ENCODE measurements at regions not wholly inside any gene's neighbourhood (a gene's known extent, or its start where the extent isn't known, plus 50 kb on each side); places are given as distances from the start of the nearest gene placed in this dataset.

GRCh38 chr5:82835488-82835887 is 241.7 kb downstream of the TMEM167A start:
- Mint-ChIP-seq H3K4me3 (ENCODE audit: unreplicated experiment) (no peak overlapping the region), H3K9me3 (ENCODE audit: unreplicated experiment) (peaks cover 11% of the 10 kb centered on the region), H3K4me1 (ENCODE audit: low read depth, unreplicated experiment) (peaks cover 14% of the 10 kb centered on the region), H3K36me3 (ENCODE audit: low read depth, unreplicated experiment) (peaks cover 2% of the 10 kb centered on the region), H3K27ac (ENCODE audit: unreplicated experiment) (no peak overlapping the region), H3K27me3 (ENCODE audit: low read depth, unreplicated experiment) (no peaks in the 10 kb centered on the region)
- DNase-seq (ENCODE audit: low read depth) (no peak), FAIRE-seq (no peak)
- H3K79me2 ChIP-seq (ENCODE audit: insufficient read depth, low read length): no peaks in the 10 kb centered on the region
- no peaks in the 10 kb centered on the region for H3K4me1 ChIP-seq (ENCODE audit: insufficient read depth, low read length)
- H4K20me1 ChIP-seq (ENCODE audit: insufficient read depth, low read length): no peaks in the 10 kb centered on the region
- H3K4me2 ChIP-seq (ENCODE audit: low read length): no peak overlapping the region
- H3K36me3 ChIP-seq (ENCODE audit: insufficient read depth, low read length): no peaks in the 10 kb centered on the region
- no peak overlapping the region for H2AFZ ChIP-seq (ENCODE audit: low read depth, low read length)
- H3K27me3 ChIP-seq (ENCODE audit: insufficient read depth, low read length): no peaks in the 10 kb centered on the region
- H3K9ac ChIP-seq (ENCODE audit: low read length): no peak overlapping the region
- TF ChIP-seq, protein P1, sequence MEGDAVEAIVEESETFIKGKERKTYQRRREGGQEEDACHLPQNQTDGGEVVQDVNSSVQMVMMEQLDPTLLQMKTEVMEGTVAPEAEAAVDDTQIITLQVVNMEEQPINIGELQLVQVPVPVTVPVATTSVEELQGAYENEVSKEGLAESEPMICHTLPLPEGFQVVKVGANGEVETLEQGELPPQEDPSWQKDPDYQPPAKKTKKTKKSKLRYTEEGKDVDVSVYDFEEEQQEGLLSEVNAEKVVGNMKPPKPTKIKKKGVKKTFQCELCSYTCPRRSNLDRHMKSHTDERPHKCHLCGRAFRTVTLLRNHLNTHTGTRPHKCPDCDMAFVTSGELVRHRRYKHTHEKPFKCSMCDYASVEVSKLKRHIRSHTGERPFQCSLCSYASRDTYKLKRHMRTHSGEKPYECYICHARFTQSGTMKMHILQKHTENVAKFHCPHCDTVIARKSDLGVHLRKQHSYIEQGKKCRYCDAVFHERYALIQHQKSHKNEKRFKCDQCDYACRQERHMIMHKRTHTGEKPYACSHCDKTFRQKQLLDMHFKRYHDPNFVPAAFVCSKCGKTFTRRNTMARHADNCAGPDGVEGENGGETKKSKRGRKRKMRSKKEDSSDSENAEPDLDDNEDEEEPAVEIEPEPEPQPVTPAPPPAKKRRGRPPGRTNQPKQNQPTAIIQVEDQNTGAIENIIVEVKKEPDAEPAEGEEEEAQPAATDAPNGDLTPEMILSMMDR (IDR thresholded peaks at IDR 0.05; ENCODE audit: insufficient read depth, low read depth, low read length): no peak
- TF ChIP-seq EZH2 (IDR thresholded peaks at IDR 0.05; ENCODE audit: insufficient read depth, low read length): no peak
- H3K4me3 ChIP-seq (ENCODE audit: insufficient read depth, low read depth, low read length): no peak overlapping the region
- no peaks in the 10 kb centered on the region for H3K9me3 ChIP-seq (ENCODE audit: insufficient read depth, low read depth, low read length)
- H3K27ac ChIP-seq (ENCODE audit: low read depth, low read length): no peak overlapping the region

- no peaks in the 10 kb centered on the region for H3K79me2 ChIP-seq (ENCODE audit: insufficient read depth, low read length)
- no peaks in the 10 kb centered on the region for H3K36me3 ChIP-seq (ENCODE audit: insufficient read depth, low read length)
- DNase-seq (ENCODE audit: low read depth) (no peak), FAIRE-seq (no peak)
- H3K9me3 ChIP-seq (ENCODE audit: insufficient read depth, low read depth, low read length): no peaks in the 10 kb centered on the region
- Mint-ChIP-seq H3K4me1 (ENCODE audit: low read depth, unreplicated experiment) (peaks cover 14% of the 10 kb centered on the region), H3K27me3 (ENCODE audit: low read depth, unreplicated experiment) (no peaks in the 10 kb centered on the region), H3K36me3 (ENCODE audit: low read depth, unreplicated experiment) (peaks cover 2% of the 10 kb centered on the region), H3K9me3 (ENCODE audit: unreplicated experiment) (peaks cover 11% of the 10 kb centered on the region), H3K27ac (ENCODE audit: unreplicated experiment) (no peak overlapping the region), H3K4me3 (ENCODE audit: unreplicated experiment) (no peak overlapping the region)
- no peaks in the 10 kb centered on the region for H3K27me3 ChIP-seq (ENCODE audit: insufficient read depth, low read length)
- no peaks in the 10 kb centered on the region for H3K4me1 ChIP-seq (ENCODE audit: insufficient read depth, low read length)
- no peak overlapping the region for H3K4me2 ChIP-seq (ENCODE audit: low read length)
- H3K4me3 ChIP-seq (ENCODE audit: insufficient read depth, low read depth, low read length): no peak overlapping the region
- no peak overlapping the region for H2AFZ ChIP-seq (ENCODE audit: low read depth, low read length)
- no peak overlapping the region for H3K9ac ChIP-seq (ENCODE audit: low read length)
- no peaks in the 10 kb centered on the region for H4K20me1 ChIP-seq (ENCODE audit: insufficient read depth, low read length)
- no peak overlapping the region for H3K27ac ChIP-seq (ENCODE audit: low read depth, low read length)
- TF ChIP-seq, protein P1 (IDR thresholded peaks at IDR 0.05; ENCODE audit: insufficient read depth, low read depth, low read length): no peak
- no peak for TF ChIP-seq EZH2 (IDR thresholded peaks at IDR 0.05; ENCODE audit: insufficient read depth, low read length)
Measured at GRCh38 chr5:82834151-82834550, 243.0 kb downstream of the TMEM167A start.

DNA sequence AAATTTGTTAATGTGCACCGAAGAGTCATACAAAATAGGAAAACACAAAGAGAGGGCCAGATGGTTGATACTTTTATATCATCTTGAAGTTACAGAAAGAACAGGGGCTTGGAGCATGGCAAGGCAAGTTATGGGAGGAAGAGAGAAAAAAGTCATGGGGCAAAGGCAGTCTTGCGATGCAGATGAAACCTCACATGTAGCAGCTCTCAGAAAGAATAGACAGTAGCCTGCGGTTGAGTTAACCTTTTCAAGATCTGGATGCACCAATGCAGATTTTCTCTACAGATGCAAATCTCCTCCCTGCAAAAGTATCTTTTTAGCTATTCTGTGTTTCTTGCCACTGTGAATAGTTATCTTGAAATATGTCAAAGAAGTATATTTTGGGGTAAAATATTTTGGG is 243.9 kb downstream of the TMEM167A start:
- no peaks in the 10 kb centered on the region for H3K27me3 Mint-ChIP-seq (ENCODE audit: low read depth, unreplicated experiment)
- H3K4me3 Mint-ChIP-seq (ENCODE audit: unreplicated experiment): no peak overlapping the region
- Histone ChIP-seq H2AFZ (ENCODE audit: low read depth, low read length) (no peak overlapping the region), H4K20me1 (ENCODE audit: insufficient read depth, low read length) (no peaks in the 10 kb centered on the region), H3K9me3 (ENCODE audit: insufficient read depth, low read depth, low read length) (no peaks in the 10 kb centered on the region), H3K4me2 (ENCODE audit: low read length) (no peak overlapping the region), H3K9ac (ENCODE audit: low read length) (no peak overlapping the region), H3K4me3 (ENCODE audit: insufficient read depth, low read depth, low read length) (no peak overlapping the region), H3K79me2 (ENCODE audit: insufficient read depth, low read length) (no peaks in the 10 kb centered on the region), H3K36me3 (ENCODE audit: insufficient read depth, low read length) (no peaks in the 10 kb centered on the region), H3K27me3 (ENCODE audit: insufficient read depth, low read length) (no peaks in the 10 kb centered on the region), H3K27ac (ENCODE audit: low read depth, low read length) (no peak overlapping the region), H3K4me1 (ENCODE audit: insufficient read depth, low read length) (no peaks in the 10 kb centered on the region)
- DNase-seq (ENCODE audit: low read depth): no peak
- TF ChIP-seq, protein P1 (IDR thresholded peaks at IDR 0.05; ENCODE audit: insufficient read depth, low read depth, low read length): no peak
- TF ChIP-seq EZH2 (IDR thresholded peaks at IDR 0.05; ENCODE audit: insufficient read depth, low read length): no peak
- H3K36me3 Mint-ChIP-seq (ENCODE audit: low read depth, unreplicated experiment): peaks cover 2% of the 10 kb centered on the region
- H3K4me1 Mint-ChIP-seq (ENCODE audit: low read depth, unreplicated experiment): peaks cover 9% of the 10 kb centered on the region
- no peak for FAIRE-seq
- H3K9me3 Mint-ChIP-seq (ENCODE audit: unreplicated experiment): peaks cover 11% of the 10 kb centered on the region
- no peak overlapping the region for H3K27ac Mint-ChIP-seq (ENCODE audit: unreplicated experiment)
